ENCODE measurements at regions not wholly inside any gene's neighbourhood (a gene's known extent, or its start where the extent isn't known, plus 50 kb on each side); places are given as distances from the start of the nearest gene placed in this dataset.
"Not testable (repeated sequence)": the region's sequence is repeated elsewhere in the genome, so short reads cannot be mapped to it uniquely, and the experiment has no call there.

DNA sequence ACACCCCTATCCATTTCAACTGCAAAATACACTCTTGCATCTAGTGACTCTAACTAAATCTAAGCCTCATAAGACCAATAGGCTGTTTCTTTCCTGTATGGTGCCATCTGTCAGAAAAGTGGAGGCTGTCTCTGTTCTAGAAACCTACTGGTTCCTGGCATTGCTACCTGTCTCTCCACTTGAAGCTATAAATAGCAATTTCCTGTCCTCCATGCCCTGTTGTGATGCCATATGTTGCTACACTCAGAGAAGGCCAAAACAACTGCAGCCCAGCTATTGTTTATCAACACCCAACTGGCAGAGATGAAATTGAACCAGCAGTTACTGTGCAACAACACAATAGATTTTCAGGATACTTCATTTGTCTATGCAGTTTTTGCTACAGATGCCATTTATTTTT, 1355.1 kb upstream of the SLC39A10 start:
- ATAC-seq (ENCODE audit: poor library complexity) (no peak), DNase-seq (no peak)
- intact Hi-C loops (cut with DNase I): no loop called here

DNA sequence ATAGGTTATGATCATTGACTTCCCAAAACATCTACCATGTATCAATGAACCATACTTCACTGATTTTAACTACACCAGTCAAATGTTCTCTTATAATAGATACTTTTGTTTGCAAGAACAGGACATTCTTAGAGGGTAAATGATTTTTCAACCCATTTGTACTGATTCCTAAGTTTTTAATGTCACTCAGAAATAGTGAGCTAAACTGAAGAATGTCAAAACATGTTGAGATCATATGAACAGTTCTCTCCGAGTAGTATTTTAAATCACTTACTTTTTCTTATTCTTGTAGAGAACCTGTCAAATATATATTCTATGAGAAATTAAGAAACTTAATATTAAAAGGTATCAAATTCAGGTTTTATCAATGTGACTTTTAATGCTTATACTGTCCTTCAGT, 1362.9 kb upstream of the SLC39A10 start:
- intact Hi-C loops (cut with DNase I): no loop called here
- ATAC-seq (ENCODE audit: poor library complexity): no peak
- no peak for DNase-seq

DNA sequence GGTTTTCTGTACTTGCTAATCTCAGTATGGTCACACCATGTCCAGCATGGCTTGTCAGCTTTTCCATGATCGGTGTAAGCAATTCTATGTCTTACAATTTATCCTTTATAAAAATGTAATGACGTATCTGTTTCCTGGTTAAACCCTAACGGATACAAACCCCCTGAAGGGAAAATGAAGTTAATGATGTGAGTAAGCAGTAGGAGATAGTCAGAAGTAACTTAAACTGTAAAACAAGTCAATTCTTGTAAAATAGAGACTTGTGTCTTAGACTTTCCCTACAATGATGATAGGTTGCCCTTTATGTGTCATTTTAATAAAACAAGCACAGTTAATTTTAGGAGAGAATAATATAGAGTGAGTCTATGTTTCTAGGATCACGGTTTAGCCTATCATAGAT, 1365.9 kb upstream of the SLC39A10 start:
- intact Hi-C loops (cut with DNase I): no loop called here

DNA sequence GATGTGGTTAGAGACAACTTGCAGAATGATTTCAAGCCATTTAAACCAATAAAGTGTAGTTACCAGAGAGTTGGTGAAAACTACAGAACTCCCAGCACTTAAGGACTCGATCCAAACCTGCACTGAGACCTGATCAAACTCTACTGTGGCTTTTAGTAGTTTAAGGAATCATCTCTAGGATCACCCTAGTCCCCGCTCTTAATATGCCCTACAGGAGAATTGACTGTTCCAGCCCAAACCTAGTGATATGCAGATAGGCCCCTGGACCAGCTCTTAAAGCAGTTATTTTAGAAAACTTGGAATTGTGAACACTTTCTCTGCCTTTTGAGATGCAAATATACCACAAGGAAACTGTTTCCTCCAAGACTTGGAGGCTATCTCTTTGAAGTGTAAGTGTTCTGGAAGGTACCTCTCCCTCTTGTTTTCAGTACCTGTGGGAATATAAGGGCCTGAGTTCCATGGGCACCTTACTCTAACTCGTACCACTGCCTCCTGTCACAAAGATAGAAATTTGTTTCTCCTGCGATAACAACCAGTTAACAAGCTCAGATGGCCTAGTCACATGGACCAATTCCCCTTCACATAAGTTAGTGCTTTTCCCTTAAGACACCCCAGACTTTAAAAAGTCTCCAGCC, 1367.2 kb upstream of the SLC39A10 start:
- ATAC-seq (ENCODE audit: poor library complexity): no peak
- DNase-seq: no peak
- intact Hi-C loops (cut with DNase I): no loop called here

More for the DNA sequence above, 1365.9 kb upstream of the SLC39A10 start:
- no peak for ATAC-seq (ENCODE audit: poor library complexity)
- no peak for DNase-seq

DNA sequence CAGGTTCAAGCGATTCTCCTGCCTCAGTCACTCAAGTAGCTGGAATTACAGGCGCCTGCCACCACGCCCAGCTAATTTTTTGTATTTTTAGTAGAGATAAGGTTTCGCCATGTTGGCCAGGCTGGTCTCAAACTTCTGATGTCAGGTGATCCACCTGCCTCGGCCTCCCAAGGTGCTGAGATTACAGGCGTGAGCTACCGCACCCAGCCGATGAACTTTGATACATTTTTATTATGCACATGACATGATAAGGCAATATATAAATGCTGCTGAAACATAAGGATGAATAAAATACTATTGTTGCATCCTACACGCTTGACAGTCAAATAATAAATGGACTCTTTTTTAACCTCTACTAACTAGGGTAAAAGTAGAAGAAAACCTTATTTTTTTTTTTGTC, 1380.4 kb upstream of the SLC39A10 start:
- DNase-seq; intact Hi-C loops (cut with DNase I); ATAC-seq (ENCODE audit: poor library complexity): not testable (repeated sequence)

DNA sequence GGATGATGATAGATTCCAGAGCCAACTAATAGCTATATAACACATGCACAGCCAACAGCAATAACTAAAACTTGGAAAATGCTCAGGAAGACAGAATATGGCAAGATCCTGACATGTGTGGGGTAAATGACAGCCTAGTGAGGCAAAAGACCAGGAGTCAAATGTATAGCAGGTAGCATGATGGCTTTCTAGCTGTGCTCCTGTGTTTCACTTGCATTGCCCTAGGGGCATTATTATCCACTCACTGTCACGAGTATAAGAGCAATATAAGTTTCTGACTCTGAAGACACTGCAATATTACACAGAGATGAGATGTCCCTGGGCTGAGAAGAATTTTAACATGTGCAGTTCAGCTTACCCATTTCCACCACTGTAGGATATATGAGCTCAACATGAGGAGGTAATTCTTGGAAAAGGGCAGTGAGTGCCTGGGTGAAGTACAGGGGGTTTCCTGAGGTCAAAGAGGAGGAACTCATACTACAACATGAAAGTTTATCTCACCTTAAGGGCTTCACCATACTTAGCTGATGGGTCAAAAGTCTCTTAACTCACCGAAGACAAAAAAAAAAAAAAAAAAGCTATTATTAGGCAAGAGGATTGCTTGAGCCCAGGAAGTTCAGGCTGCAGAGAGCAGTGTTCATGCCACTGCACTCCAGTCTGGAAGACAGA, 1385.6 kb upstream of the SLC39A10 start:
- DNase-seq (no peak), ATAC-seq (ENCODE audit: poor library complexity) (no peak)
- intact Hi-C loops (cut with DNase I): no loop called here

DNA sequence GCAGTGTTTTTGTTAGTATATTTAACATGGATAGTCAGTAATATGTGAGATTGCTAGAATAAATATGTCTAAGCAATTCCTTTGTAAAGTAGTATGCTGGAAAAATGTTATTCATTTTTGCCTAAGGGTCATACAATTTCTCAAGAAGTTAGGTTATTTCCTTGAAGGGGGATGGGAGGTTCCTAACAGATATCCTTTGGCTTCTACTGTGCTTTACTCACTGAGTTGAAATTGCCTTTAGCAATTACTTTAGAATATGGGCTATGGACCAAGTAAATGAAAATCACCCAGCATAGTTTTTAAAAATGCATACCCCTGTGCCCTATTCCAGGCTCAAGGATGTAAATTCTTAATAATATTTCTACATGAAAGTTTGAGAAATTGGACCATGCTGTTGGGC, 1386.4 kb upstream of the SLC39A10 start:
- no peak for ATAC-seq (ENCODE audit: poor library complexity)
- intact Hi-C loops (cut with DNase I): no loop called here
- no peak for DNase-seq

DNA sequence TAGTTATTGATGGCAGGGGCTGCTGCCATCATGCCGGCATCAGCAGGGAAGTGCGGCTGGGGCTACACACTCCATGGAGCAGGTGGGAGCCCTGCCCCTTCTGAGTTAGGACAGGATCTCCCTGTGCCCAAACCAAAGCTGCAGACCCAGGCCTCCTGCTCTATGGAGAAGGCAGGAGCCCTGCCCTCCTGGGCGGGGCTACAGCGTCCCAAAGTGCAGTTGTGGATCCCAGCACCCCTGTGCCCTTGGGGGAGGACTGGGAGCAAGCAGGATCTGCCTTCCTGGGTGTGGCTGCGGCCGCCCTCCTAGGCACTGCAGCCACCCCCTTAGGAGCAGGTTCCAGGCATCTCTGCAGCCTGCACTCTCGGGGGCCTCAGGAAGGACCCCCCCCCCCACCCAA, 1392.4 kb upstream of the SLC39A10 start:
- DNase-seq: no peak
- ATAC-seq (ENCODE audit: poor library complexity): no peak
- intact Hi-C loops (cut with DNase I): no loop called here

DNA sequence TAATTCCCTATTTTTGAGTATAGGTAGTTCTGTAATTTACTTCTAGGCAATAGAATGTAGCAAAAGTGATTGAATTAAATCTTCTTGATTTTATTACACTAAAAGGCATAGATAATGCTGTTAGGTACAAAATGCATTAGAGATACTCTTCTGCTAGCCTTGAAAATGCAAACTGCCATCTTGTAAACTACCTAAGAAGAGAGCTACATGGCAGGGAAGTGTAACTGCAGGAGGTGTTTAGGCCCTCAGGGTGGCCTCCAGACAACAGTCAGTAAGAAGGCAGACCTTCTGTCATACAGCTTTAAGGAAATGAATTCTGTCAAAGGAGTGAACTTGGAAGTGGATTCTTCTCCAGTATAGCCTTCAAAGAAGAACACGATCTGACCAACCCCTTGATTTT, 1396.8 kb upstream of the SLC39A10 start:
- DNase-seq (no peak), ATAC-seq (ENCODE audit: poor library complexity) (no peak)
- intact Hi-C loops (cut with DNase I): no loop called here

DNA sequence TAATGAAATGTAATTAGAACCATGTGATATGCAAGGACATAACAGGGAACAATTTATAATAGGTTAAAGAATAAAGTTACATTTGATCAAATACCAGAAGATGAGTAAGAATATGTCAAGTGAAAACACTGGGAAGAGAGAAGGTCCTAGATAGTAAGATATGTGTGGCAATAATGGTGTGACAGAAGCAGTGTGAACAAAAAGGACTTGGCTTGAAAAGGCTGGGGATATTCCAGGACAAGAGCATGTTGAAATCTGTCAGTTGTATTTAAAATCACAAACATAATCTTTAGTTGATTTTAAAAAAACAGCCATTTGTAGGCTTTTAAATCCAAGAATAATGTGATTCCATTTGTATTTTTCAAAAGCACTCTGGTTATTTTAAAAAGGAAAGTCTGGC, 1399.9 kb upstream of the SLC39A10 start:
- DNase-seq (no peak), ATAC-seq (ENCODE audit: poor library complexity) (no peak)
- intact Hi-C loops (cut with DNase I): no loop called here

DNA sequence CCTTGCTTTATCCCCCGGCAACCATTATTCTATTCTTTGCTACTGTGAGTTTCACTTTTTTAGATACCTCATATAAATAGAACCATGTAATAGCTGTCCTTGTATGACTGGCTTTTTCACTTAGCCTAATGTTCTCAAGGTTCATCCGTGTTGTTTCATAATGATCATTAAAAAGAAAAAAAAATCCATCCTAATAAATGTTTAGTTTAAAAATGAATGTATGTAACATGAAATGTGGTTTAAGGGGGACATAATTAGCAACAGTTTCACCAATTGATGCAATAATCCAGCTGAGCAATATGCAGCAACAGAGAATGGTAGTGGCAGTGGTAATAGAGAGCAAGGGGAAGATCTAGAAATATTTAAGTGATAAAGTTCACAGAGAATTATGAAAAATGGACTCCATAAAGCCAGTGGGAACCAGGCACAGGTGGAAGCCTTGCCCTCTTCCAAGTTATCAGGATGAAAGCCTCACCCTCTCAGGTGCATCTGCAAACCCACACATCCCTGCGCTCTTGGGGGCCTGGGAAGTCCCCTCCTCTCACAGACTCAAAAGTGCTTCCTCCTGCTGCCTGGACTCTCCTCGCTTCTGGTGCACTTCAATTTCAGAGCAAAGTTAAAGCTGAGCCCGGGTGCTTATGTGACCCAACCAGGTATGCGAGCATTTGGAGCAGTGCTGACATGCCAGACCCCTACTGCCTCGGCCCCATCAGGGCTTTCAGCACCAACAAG, 1403.3 kb upstream of the SLC39A10 start:
- no peak for ATAC-seq (ENCODE audit: poor library complexity)
- intact Hi-C loops (cut with DNase I): no loop called here

DNA sequence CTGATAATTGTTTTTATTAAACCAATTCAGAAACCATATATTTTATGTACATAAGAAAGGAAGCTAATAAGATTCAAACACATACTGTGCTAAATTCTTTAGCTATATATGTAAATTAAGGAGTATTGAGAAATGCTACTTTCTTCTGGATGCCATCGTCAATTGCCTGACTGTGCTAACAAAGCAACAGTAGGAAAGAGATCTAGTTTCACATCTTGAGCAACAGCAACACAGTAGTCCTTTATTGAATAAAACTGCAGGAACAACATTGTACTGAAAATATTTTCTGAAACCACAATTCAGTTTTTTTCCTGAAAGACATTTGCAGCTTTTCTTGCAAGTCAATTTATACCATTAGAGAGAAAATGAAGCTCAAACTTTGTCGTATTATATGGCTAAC, 1404.9 kb upstream of the SLC39A10 start:
- intact Hi-C loops (cut with DNase I): no loop called here
- no peak for ATAC-seq (ENCODE audit: poor library complexity)
- DNase-seq: no peak

More for the DNA sequence above, 1403.3 kb upstream of the SLC39A10 start:
- DNase-seq: no peak

DNA sequence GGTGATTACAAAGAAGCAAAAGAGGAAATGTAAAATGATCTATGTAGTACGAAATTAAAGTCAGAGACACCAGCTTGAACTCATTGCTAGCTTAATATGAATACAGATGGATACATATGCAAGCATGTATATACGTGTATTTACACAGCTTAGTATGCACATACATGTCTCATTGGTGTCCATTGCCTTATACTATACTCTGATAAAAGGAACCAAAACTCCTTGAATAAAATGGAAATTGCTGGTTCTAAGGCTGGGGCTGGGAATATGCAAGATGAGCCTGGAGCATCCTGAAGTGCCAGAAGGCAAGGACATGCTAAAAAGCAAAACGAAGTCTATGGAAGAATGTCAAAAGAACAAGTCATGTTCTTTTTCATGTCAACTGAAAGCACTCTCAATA, 1424.4 kb upstream of the SLC39A10 start:
- intact Hi-C loops (cut with DNase I): no loop called here
- no peak for ATAC-seq (ENCODE audit: poor library complexity)
- no peak for DNase-seq

DNA sequence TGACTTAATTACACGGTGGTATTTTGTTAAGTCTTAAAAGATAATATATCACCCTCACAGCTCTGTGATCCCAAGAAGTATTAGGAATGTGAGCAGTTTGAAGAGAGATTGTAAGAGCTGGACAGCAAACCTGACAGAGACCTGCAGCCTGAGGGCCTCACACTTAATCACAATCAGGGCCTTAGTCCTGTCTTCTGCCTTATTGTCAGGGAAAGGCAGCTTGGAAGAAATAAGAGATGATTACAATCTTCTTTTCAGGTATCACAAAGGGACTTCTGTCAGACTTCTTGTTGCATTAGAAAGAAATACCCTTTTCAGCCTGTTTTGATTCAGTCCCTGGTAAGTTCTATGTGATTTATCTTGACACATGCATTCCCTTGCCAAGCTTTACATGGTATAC, 1433.8 kb upstream of the SLC39A10 start:
- intact Hi-C loops (cut with DNase I): no loop called here
- DNase-seq (no peak), ATAC-seq (ENCODE audit: poor library complexity) (no peak)

DNA sequence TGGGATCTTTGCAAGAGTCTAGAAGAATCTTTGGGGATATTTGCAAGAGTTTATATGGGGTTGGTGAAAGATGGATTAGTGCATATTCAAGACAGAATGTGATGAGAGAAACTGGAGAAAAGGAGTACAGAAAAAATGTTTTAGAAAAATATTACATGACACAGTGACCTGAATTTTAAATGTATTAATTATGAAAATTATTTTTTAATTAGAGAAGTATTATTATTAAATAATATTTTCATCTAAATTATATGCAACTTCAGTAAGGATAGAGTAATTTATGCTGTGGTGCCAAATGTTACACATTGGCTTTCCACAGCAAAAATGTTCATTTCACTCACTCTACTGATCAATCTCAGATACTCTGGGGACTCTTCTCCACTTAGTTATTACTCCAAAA, 1442.8 kb upstream of the SLC39A10 start:
- intact Hi-C loops (cut with DNase I): no loop called here
- DNase-seq (no peak), ATAC-seq (ENCODE audit: poor library complexity) (no peak)

DNA sequence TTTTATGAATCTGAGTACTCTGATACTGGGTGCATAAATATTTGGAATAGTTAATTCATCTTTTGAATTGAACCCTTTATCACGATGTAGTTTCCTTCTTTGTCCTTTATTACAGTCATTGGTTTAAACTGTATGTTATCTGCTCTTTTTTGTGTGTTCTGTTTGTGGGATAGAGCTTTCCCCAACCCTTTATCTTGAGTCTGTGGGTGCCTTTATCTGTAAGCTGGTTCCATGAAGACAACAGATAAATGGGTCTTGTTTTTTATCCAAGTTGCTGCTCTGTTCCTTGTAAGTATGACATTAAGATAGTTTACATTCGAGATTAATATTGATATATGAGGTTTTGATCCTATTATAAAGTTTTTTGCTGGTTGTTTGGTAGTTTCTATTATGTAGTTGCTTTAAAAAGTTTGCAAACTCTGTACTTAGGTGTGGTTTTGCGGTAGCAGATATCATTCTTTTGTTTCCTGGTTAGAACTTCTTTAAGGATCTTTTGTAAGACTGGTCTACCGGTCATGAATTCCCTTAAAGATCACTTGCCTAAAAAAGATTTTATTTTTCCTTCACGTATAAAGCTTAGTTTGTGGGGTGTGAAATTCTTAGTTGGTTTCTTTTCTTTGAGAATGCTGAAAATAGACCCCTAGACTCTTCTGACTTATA, 1451.3 kb upstream of the SLC39A10 start:
- no peak for DNase-seq
- no peak for ATAC-seq (ENCODE audit: poor library complexity)
- intact Hi-C loops (cut with DNase I): no loop called here

DNA sequence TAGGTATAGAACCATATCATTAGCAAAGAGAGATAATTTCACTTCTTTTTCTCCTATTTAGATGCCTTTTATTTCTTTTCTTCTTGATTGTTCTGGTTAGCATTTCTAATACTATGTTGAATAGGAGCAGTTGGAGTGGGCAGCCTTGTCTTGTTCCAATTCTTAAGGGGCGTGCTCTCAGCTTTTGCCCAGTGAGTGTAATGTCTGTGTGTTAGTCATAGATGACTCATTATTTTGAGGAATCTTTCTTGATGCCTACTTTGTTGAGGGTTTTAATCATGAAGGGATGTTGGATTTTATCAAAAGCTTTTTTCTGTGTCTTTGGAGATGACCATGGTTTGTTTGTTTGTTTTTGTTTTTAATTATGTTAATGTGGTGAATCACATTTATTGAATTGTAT, 1453.1 kb upstream of the SLC39A10 start:
- intact Hi-C loops (cut with DNase I): no loop called here
- ATAC-seq (ENCODE audit: poor library complexity) (no peak), DNase-seq (no peak)

DNA sequence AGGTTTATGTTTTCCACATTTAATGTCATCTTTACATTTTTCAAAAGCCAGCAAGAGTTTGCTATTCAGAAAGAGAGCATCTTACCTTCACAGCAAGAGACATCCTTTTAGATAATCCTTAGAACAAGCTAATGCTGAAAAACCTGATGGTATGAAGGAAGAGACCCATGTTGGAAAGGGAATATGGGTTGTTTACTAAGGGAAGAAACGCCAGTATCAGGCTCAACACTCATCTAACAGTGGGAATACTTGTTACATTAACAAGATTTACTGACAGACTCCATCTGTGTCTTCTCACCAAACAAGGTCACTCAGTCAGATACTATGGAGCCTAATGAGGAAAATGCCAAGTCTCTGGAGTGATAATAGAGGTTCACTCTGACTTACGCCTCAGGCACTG, 1474.1 kb upstream of the SLC39A10 start:
- intact Hi-C loops (cut with DNase I): no loop called here
- DNase-seq: no peak
- ATAC-seq (ENCODE audit: poor library complexity): no peak

DNA sequence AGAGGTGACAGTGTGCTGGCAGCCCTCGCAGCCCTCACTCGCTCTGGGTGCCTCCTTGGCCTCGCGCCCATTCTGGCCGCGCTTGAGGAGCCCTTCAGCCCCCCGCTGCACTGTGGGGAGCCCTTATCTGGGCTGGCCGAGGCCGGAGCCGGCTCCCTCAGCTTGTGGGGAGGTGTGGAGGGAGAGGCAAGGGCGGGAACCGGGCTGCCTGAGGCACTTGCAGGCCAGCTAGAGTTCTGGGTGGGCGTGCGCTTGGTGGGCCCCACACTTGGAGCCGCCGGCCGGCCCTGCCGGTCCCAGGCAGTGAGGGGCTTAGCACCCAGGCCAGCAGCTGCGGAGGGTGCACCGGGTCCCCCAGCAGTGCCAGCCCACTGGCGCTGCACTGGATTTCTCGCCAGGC, 1480.9 kb upstream of the SLC39A10 start:
- no peak for DNase-seq
- ATAC-seq (ENCODE audit: poor library complexity): no peak
- intact Hi-C loops (cut with DNase I): no loop called here

DNA sequence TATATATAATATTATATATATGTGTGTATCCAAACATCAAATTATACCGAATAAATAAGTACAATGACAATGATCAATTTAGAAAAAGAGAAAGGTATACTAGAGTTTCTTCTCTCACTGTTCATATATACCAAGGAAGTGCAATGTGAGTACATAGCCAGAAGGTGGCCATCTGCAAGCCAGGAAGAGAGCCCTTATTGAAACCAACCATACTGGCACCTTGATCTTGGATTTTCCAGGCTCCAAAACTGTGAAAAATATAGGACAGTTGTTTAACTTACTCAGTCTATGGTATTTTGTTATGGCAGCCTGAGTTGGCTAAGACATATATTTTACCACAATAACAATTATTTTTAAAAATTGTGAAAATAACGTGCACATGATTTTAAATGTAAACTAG, 1490.2 kb upstream of the SLC39A10 start:
- ATAC-seq (ENCODE audit: poor library complexity) (no peak), DNase-seq (no peak)
- intact Hi-C loops (cut with DNase I): no loop called here
